Breast epithelium (tissue), 3 donors: ENCODE measurements at regions not wholly inside any gene's neighbourhood (a gene's known extent, or its start where the extent isn't known, plus 50 kb on each side); places are given as distances from the start of the nearest gene placed in this dataset.
"Not testable (repeated sequence)": the region's sequence is repeated elsewhere in the genome, so short reads cannot be mapped to it uniquely, and the experiment has no call there.

Experiments
- CTCF ChIP-seq, 3 donors: fragments of 450-650 bp; IDR thresholded peaks; one replicate each; pipeline ENCODE4 v1.5.1; 2016 to 2017; ENCODE audit warnings: antibody characterized with exemption in 3 of 3, mild to moderate bottlenecking in 3 of 3, moderate library complexity in 3 of 3
- POLR2A ChIP-seq: fragments of 450-650 bp; IDR thresholded peaks from one replicate; pipeline ENCODE4 v1.6.1; 2016; ENCODE audit warnings: antibody characterized with exemption, mild to moderate bottlenecking, moderate library complexity
- POLR2AphosphoS5 ChIP-seq, 3 donors: sonication (generic); formaldehyde crosslinking; IDR thresholded peaks; one replicate each; pipeline ENCODE4 v1.6.1; 2017; ENCODE audit warnings: antibody characterized with exemption in 3 of 3

GRCh38 chr12:42713566-42713965, 124.0 kb upstream of the PRICKLE1 start:
- not testable (repeated sequence) for TF ChIP-seq CTCF (IDR thresholded peaks at IDR 0.05); POLR2AphosphoS5 (IDR thresholded peaks at IDR 0.05); POLR2A
